Lower leg skin (tissue), 3 donors: ENCODE measurements at regions not wholly inside any gene's neighbourhood (a gene's known extent, or its start where the extent isn't known, plus 50 kb on each side); places are given as distances from the start of the nearest gene placed in this dataset.

Experiments
- CTCF ChIP-seq, 3 donors: fragments of 450-650 bp; IDR thresholded peaks; one replicate each; pipeline ENCODE4 v1.5.1; 2016; ENCODE audit warnings: antibody characterized with exemption in 3 of 3, mild to moderate bottlenecking in 3 of 3, moderate library complexity in 2 of 3
- POLR2A ChIP-seq, 2 donors: fragments of 450-650 bp; IDR thresholded peaks; one replicate each; pipeline ENCODE4 v1.6.1; 2016 to 2017; ENCODE audit warnings: antibody characterized with exemption in 2 of 2, mild to moderate bottlenecking in 1 of 2, moderate library complexity in 1 of 2

DNA sequence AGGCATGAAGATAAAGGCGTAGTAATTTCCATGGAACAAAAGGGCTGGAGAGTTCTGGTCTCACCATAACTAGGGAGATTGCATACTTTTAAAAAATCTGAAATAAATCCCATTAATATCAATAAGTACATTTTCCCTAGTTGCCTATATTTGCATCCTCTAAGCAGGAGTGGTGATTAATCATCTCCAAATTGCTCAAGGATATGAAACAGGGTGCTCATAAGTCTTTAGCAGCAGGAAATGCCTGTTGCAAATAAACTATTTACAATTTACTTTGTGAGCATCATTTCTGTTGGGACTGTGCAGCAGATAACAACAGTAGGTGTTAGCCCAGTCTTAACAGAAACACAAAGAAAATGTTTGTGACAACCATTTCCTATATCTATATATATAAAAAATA is 92.4 kb upstream of the TMEM178A start:
- TF ChIP-seq CTCF (IDR thresholded peaks at IDR 0.05) = no peak
- TF ChIP-seq POLR2A (IDR thresholded peaks at IDR 0.05) = no peak
